ENCODE measurements at regions not wholly inside any gene's neighbourhood (a gene's known extent, or its start where the extent isn't known, plus 50 kb on each side); places are given as distances from the start of the nearest gene placed in this dataset.

GRCh38 chr9:79300068-79300467 is 271.7 kb upstream of the TLE4 start:
- intact Hi-C loops (cut with micrococcal nuclease; ENCODE audit: unreplicated experiment): no loop called here
- no peaks in the 10 kb centered on the region for H3K9me3 Mint-ChIP-seq (ENCODE audit: low read depth, unreplicated experiment)
- TF ChIP-seq CTCF (IDR thresholded peaks at IDR 0.05; ENCODE audit: unreplicated experiment): no peak
- no TSS peak for BruUV-seq (replicated peaks)
- H3K27ac Mint-ChIP-seq (ENCODE audit: unreplicated experiment): no peak overlapping the region
- no peak overlapping the region for H3K4me3 Mint-ChIP-seq (ENCODE audit: low read depth, unreplicated experiment)
- no peak for DNase-seq
- CTCF ChIA-PET: interaction anchor here (0.8 kb wide), 1 partner anchor 1281 kb away, joined by 3 read pairs; no protein-coding TSS in a partner anchor
- H3K27me3 Mint-ChIP-seq (ENCODE audit: unreplicated experiment): no peaks in the 10 kb centered on the region
- H3K36me3 Mint-ChIP-seq (ENCODE audit: insufficient read depth, unreplicated experiment): no peaks in the 10 kb centered on the region
- H3K4me1 Mint-ChIP-seq (ENCODE audit: low read depth, unreplicated experiment): no peaks in the 10 kb centered on the region

GRCh38 chr9:79301085-79301484 is 270.7 kb upstream of the TLE4 start:
- H3K27ac Mint-ChIP-seq (ENCODE audit: unreplicated experiment): no peak overlapping the region
- H3K9me3 Mint-ChIP-seq (ENCODE audit: low read depth, unreplicated experiment): no peaks in the 10 kb centered on the region
- intact Hi-C loops (cut with micrococcal nuclease; ENCODE audit: unreplicated experiment): no loop called here
- no peak for TF ChIP-seq CTCF (IDR thresholded peaks at IDR 0.05; ENCODE audit: unreplicated experiment)
- no peaks in the 10 kb centered on the region for H3K36me3 Mint-ChIP-seq (ENCODE audit: insufficient read depth, unreplicated experiment)
- no peak for DNase-seq
- H3K27me3 Mint-ChIP-seq (ENCODE audit: unreplicated experiment): no peaks in the 10 kb centered on the region
- CTCF ChIA-PET: no interaction called here
- no TSS peak for BruUV-seq (replicated peaks)
- no peaks in the 10 kb centered on the region for H3K4me1 Mint-ChIP-seq (ENCODE audit: low read depth, unreplicated experiment)
- no peak overlapping the region for H3K4me3 Mint-ChIP-seq (ENCODE audit: low read depth, unreplicated experiment)

GRCh38 chr9:79301551-79302391 is 270.0 kb upstream of the TLE4 start:
- H3K27me3 Mint-ChIP-seq (ENCODE audit: unreplicated experiment): no peaks in the 10 kb centered on the region
- no peak overlapping the region for H3K27ac Mint-ChIP-seq (ENCODE audit: unreplicated experiment)
- H3K4me1 Mint-ChIP-seq (ENCODE audit: low read depth, unreplicated experiment): no peaks in the 10 kb centered on the region
- H3K9me3 Mint-ChIP-seq (ENCODE audit: low read depth, unreplicated experiment): no peaks in the 10 kb centered on the region
- CTCF ChIA-PET: no interaction called here
- no TSS peak for BruUV-seq (replicated peaks)
- no peaks in the 10 kb centered on the region for H3K36me3 Mint-ChIP-seq (ENCODE audit: insufficient read depth, unreplicated experiment)
- TF ChIP-seq CTCF (IDR thresholded peaks at IDR 0.05; ENCODE audit: unreplicated experiment): no peak
- intact Hi-C loops (cut with micrococcal nuclease; ENCODE audit: unreplicated experiment): no loop called here
- no peak overlapping the region for H3K4me3 Mint-ChIP-seq (ENCODE audit: low read depth, unreplicated experiment)
- DNase-seq: no peak

- Mint-ChIP-seq H3K9me3 (ENCODE audit: low read depth, unreplicated experiment) (no peaks in the 10 kb centered on the region), H3K27ac (ENCODE audit: unreplicated experiment) (no peak overlapping the region), H3K27me3 (ENCODE audit: unreplicated experiment) (no peaks in the 10 kb centered on the region), H3K4me1 (ENCODE audit: low read depth, unreplicated experiment) (no peaks in the 10 kb centered on the region), H3K4me3 (ENCODE audit: low read depth, unreplicated experiment) (no peak overlapping the region), H3K36me3 (ENCODE audit: insufficient read depth, unreplicated experiment) (no peaks in the 10 kb centered on the region)
- CTCF ChIA-PET: no interaction called here
- no peak for TF ChIP-seq CTCF (IDR thresholded peaks at IDR 0.05; ENCODE audit: unreplicated experiment)
- BruUV-seq (replicated peaks): no TSS peak
- intact Hi-C loops (cut with micrococcal nuclease; ENCODE audit: unreplicated experiment): no loop called here
- no peak for DNase-seq
These were observed 269.2 kb upstream of the TLE4 start for GRCh38 chr9:79302569-79302968.
